Ovary (tissue), 7 donors: ENCODE measurements at regions not wholly inside any gene's neighbourhood (a gene's known extent, or its start where the extent isn't known, plus 50 kb on each side); places are given as distances from the start of the nearest gene placed in this dataset. TPM values are rescaled to one million over a fixed set of nuclear protein-coding genes. Genes with fewer than 3 reads are reported as not detected.

ENCODE experiments used
- DNase-seq, 5 donors: peaks; one replicate each; pipeline ENCODE4 v3.0.0-alpha.2; 2019 to 2020
- H3K27ac ChIP-seq, 2 donors: fragments of 200-600 bp; one replicate each; pipeline versions ENCODE4 v1.5.1 to v1.8.0; 2019 to 2022
- H3K27me3 ChIP-seq: fragments of 200-600 bp; one replicate; pipeline ENCODE4 v1.8.0; 2022
- H3K36me3 ChIP-seq: fragments of 200-600 bp; sonication (generic); one replicate; pipeline ENCODE4 v1.5.1; 2019
- H3K4me1 ChIP-seq: one replicate; pipeline ENCODE4 v1.8.1; 2013; ENCODE audit warnings: mild to moderate bottlenecking, moderate library complexity; ENCODE audit not compliant: insufficient read depth
- H3K4me3 ChIP-seq: fragments of 200-600 bp; sonication (generic); one replicate; pipeline ENCODE4 v1.5.1; 2017
- H3K9me3 ChIP-seq, 2 donors: fragments of 200-600 bp in 1 of 2; sonication (generic) in 1 of 2; one replicate each; pipeline versions ENCODE4 v1.5.1 to v1.8.1; 2013 to 2019; ENCODE audit warnings: mild to moderate bottlenecking in 1 of 2, moderate library complexity in 1 of 2
- EP300 ChIP-seq: sonication (generic); formaldehyde crosslinking; IDR thresholded peaks from one replicate; pipeline ENCODE4 v1.6.1; 2017; ENCODE audit warnings: antibody characterized with exemption
- POLR2A ChIP-seq: fragments of 450-650 bp; IDR thresholded peaks from one replicate; pipeline ENCODE4 v1.6.1; 2017; ENCODE audit warnings: antibody characterized with exemption, mild to moderate bottlenecking, moderate library complexity
- WGBS, 3 donors: extraction: QIAGEN DNeasy Blood & Tissue Kit in 1 of 3; methylation state at CpG; one replicate each; pipeline versions ENCODE4 v1.1.5 to v1.1.7; 2013 to 2017; 5-methylcytosine and 5-hydroxymethylcytosine counted together
- intact Hi-C, 4 donors: fragments of 100-400 bp; cut with DNase I; formaldehyde crosslinking; loops; one replicate each; pipeline versions ENCODE4 v1.11.0 to v1.15.1; 2022 to 2023
- microRNA-seq, 3 donors: library from miRNA; unstranded; fragments of <30 nt; microRNA quantifications; one replicate each; pipeline versions ENCODE4 to v1.2.0, GENCODE V29; 2019 to 2020
- small RNA-seq: library from RNA; depleted of rRNA; stranded (forward); fragments of <200 nt; gene quantifications from one replicate; pipeline ENCODE3, GENCODE V24; 2016
- TF ChIP-seq, protein P1 (sequence below), 3 donors: fragments of 450-650 bp in 2 of 3; fragments of 200-600 bp in 1 of 3; IDR thresholded peaks; one replicate each; pipeline versions ENCODE4 v1.5.1 to v1.8.0; 2016 to 2022; ENCODE audit warnings: antibody characterized with exemption in 3 of 3, mild to moderate bottlenecking in 1 of 3
- donor health status: DM: no; HTN: no; CAD: no; lungs with moderate emphysema.
- donor health status: DM: no; HTN: no; CAD: no.
- donor health status: Bipolar disorder and iron deficiency.
- donor health status: DM: no; HTN: no; CAD: no.
- donor health status: DM: yes; HTN: yes; CAD: no.

DNA sequence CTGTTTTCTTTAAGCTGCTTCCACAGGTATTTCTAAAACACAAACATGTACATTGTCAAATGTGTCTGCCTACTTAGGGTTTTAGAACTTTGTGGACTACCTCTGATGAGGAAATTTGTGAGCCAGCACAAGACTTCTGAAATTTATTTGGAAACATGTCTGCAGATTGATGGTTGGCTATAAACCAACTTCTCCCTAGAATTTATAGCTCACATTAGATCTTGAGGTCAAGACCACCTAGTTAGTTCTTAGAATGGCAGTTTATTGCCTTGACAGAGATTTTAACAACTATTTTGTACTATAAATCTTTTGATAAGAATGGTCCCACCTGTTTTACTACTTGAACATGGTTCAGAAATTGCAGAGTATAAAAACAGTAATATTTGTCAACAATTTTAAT is 72.7 kb upstream of the AADAT start:
- Histone ChIP-seq H3K36me3 (no peaks in the 10 kb centered on the region), H3K27ac (no peak overlapping the region), H3K4me1 (no peaks in the 10 kb centered on the region), H3K27me3 (no peaks in the 10 kb centered on the region), H3K4me3 (no peak overlapping the region), H3K9me3 (no peaks in the 10 kb centered on the region)
- intact Hi-C loops: no loop called here
- TF ChIP-seq, protein P1, sequence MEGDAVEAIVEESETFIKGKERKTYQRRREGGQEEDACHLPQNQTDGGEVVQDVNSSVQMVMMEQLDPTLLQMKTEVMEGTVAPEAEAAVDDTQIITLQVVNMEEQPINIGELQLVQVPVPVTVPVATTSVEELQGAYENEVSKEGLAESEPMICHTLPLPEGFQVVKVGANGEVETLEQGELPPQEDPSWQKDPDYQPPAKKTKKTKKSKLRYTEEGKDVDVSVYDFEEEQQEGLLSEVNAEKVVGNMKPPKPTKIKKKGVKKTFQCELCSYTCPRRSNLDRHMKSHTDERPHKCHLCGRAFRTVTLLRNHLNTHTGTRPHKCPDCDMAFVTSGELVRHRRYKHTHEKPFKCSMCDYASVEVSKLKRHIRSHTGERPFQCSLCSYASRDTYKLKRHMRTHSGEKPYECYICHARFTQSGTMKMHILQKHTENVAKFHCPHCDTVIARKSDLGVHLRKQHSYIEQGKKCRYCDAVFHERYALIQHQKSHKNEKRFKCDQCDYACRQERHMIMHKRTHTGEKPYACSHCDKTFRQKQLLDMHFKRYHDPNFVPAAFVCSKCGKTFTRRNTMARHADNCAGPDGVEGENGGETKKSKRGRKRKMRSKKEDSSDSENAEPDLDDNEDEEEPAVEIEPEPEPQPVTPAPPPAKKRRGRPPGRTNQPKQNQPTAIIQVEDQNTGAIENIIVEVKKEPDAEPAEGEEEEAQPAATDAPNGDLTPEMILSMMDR (IDR thresholded peaks at IDR 0.05): no peak
- TF ChIP-seq EP300 (no peak), POLR2A (no peak)
- no peak for DNase-seq

DNA sequence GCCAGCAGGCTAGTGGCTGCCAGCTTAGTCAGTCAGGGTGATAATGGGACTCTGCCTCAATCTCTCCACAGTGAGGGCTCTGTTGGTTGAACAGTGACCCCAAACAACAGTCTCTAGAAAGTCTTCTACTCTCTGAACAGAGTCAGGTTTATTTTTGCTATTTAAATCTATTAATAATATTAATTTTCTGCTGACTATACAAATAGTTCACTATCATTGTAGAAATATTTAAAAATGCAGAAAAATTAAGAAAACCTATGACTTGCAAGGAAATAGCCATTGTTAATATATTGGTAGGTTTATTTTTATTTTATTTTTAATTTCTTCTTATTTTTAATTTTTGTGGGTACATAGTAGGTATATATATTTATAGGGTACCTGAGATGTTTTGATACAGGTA is 67.9 kb upstream of the AADAT start:
- DNase-seq: no peak
- Histone ChIP-seq H3K36me3 (no peaks in the 10 kb centered on the region), H3K4me1 (no peaks in the 10 kb centered on the region), H3K27me3 (no peaks in the 10 kb centered on the region), H3K9me3 (no peaks in the 10 kb centered on the region), H3K4me3 (no peak overlapping the region), H3K27ac (no peak overlapping the region)
- TF ChIP-seq POLR2A (no peak), EP300 (no peak)
- TF ChIP-seq, protein P1 (IDR thresholded peaks at IDR 0.05): no peak
- intact Hi-C loops: no loop called here

DNA sequence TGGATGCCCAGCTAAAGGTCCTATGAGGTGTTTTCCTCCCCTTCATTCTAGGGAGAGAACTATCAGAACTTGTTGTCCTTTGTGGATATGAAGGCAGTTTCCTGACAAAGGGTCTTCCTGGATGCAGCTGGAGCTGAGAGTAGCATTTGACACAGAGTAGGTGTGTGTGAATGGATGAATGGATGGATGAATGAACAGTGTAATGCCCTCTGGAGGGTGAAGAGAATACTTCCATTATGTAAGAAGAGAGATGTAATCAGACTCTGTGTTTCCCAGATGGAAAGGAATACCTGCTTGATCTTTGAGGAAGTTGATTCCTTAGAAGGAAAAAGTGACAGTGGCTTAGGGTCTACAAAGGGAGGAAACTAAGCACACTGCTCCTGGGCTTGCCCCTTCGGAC is 55.4 kb upstream of the AADAT start:
- H3K9me3 ChIP-seq: no peaks in the 10 kb centered on the region
- no peak for DNase-seq
- H3K4me3 ChIP-seq: no peak overlapping the region
- no peak overlapping the region for H3K27ac ChIP-seq
- TF ChIP-seq, protein P1 (IDR thresholded peaks at IDR 0.05): no peak
- TF ChIP-seq EP300 (no peak), POLR2A (no peak)
- intact Hi-C loops: no loop called here
- H3K4me1 ChIP-seq: no peaks in the 10 kb centered on the region
- WGBS, 3 donors: 68 to 80% (median 75%) methylated on average over 1 of the region's 1 CpG
- H3K27me3 ChIP-seq: no peaks in the 10 kb centered on the region
- H3K36me3 ChIP-seq: no peaks in the 10 kb centered on the region

DNA sequence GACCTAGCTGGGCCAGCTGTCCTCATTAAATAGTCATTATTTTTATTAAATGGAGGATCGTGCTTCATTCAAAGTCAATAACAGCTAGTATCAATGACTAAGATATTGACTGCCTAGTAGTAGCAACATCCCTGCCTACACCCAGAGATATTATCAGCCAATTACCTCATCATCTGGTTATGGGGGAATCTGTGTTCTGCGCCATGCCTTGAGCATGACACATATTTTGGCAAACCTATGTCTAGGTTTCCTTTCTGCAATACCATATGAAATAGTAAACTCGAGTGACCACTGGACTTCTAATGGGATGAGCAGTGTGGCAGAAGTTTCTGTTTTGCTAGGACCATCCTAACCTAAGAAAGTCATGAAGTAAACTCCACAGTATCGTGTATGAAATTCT is 50.0 kb upstream of the AADAT start:
- no peaks in the 10 kb centered on the region for H3K4me1 ChIP-seq
- no peaks in the 10 kb centered on the region for H3K36me3 ChIP-seq
- H3K4me3 ChIP-seq: no peak overlapping the region
- no peak overlapping the region for H3K27ac ChIP-seq
- DNase-seq: no peak
- no peak for TF ChIP-seq EP300
- TF ChIP-seq, protein P1 (IDR thresholded peaks at IDR 0.05): no peak
- TF ChIP-seq POLR2A: no peak
- no peaks in the 10 kb centered on the region for H3K27me3 ChIP-seq
- intact Hi-C loops: no loop called here
- H3K9me3 ChIP-seq: no peaks in the 10 kb centered on the region
- 81 to 89% (median 82%) methylated on average over 4 of the region's 4 CpGs for WGBS, 3 donors

Small RNAs in the stretch of these regions (microRNA-seq; reads per million reads assigned to microRNA genes)
- 0 reads per million in 3 donors for gene MIR6082

Small RNAs in the stretch of these regions (small RNA-seq; reads per million reads assigned to genes)
- not detected for gene AC097486.1
- gene MIR6082: not detected
- not detected for gene RNU6ATAC13P
